ENCODE measurements at regions not wholly inside any gene's neighbourhood (a gene's known extent, or its start where the extent isn't known, plus 50 kb on each side); places are given as distances from the start of the nearest gene placed in this dataset.

DNA sequence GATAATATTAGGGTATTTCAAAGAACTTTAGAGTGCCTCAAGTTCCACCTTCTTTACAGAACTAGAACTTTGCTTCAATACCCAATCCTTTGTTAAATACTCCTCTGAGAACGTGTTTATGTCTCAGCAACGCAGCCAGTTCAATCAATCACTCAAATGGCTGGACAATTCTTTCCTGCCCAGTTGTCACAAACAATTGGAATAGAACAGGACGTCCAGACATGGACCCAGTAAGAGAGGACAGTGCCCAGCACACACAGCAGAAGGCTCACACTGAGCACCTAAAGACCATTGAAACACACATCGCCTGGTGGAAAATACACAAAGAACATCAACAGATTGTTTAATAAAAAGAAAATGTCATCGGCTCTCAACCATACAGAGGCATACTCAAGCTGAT lies 140.6 kb downstream of the TTLL2 start:
- TF ChIP-seq ZC3H10 (CRISPR knock-in tag; IDR thresholded peaks at IDR 0.05) (no peak), ARNTL (CRISPR knock-in tag; IDR thresholded peaks at IDR 0.05; ENCODE audit: borderline replicate concordance, low read depth) (no peak), RARB (CRISPR knock-in tag; IDR thresholded peaks at IDR 0.05) (no peak), GLIS3 (CRISPR knock-in tag; IDR thresholded peaks at IDR 0.05) (no peak)
- TF ChIP-seq, protein P1, sequence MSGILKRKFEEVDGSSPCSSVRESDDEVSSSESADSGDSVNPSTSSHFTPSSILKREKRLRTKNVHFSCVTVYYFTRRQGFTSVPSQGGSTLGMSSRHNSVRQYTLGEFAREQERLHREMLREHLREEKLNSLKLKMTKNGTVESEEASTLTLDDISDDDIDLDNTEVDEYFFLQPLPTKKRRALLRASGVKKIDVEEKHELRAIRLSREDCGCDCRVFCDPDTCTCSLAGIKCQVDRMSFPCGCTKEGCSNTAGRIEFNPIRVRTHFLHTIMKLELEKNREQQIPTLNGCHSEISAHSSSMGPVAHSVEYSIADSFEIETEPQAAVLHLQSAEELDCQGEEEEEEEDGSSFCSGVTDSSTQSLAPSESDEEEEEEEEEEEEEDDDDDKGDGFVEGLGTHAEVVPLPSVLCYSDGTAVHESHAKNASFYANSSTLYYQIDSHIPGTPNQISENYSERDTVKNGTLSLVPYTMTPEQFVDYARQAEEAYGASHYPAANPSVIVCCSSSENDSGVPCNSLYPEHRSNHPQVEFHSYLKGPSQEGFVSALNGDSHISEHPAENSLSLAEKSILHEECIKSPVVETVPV (CRISPR knock-in tag; IDR thresholded peaks at IDR 0.05) = no peak

Data from SK-N-SH treated with all-trans-retinoic acid at 6 μM for 48 hours (cell line).